ENCODE measurements at regions not wholly inside any gene's neighbourhood (a gene's known extent, or its start where the extent isn't known, plus 50 kb on each side); places are given as distances from the start of the nearest gene placed in this dataset.
"Not testable (repeated sequence)": the region's sequence is repeated elsewhere in the genome, so short reads cannot be mapped to it uniquely, and the experiment has no call there.

GRCh38 chr2:176573612-176574483, 304.6 kb downstream of the MTX2 start:
- Histone ChIP-seq H3K4me3 (ENCODE audit: low read depth, low read length) (no peak overlapping the region), H3K4me1 (ENCODE audit: control insufficient read depth, insufficient read depth, low read length) (peaks cover 4% of the 10 kb centered on the region), H3K36me3 (ENCODE audit: control insufficient read depth, insufficient read depth, low read length) (no peaks in the 10 kb centered on the region), H3K9me3 (ENCODE audit: control insufficient read depth, insufficient read depth, low read length) (no peaks in the 10 kb centered on the region), H3K27me3 (ENCODE audit: control insufficient read depth, insufficient read depth, low read length) (no peaks in the 10 kb centered on the region), H3K27ac (ENCODE audit: low read depth, low read length) (no peak overlapping the region)
- 78% methylated on average over 2 of the region's 4 CpGs for WGBS (ENCODE audit: insufficient coverage)
- DNase-seq (ENCODE audit: low read depth in 4 of 6, low spot score in 6 of 6): no peak

GRCh38 chr2:176574484-176575236, 305.4 kb downstream of the MTX2 start:
- Histone ChIP-seq H3K27ac (ENCODE audit: low read depth, low read length) (no peak overlapping the region), H3K27me3 (ENCODE audit: control insufficient read depth, insufficient read depth, low read length) (no peaks in the 10 kb centered on the region), H3K36me3 (ENCODE audit: control insufficient read depth, insufficient read depth, low read length) (no peaks in the 10 kb centered on the region), H3K4me1 (ENCODE audit: control insufficient read depth, insufficient read depth, low read length) (peaks cover 4% of the 10 kb centered on the region), H3K4me3 (ENCODE audit: low read depth, low read length) (no peak overlapping the region), H3K9me3 (ENCODE audit: control insufficient read depth, insufficient read depth, low read length) (no peaks in the 10 kb centered on the region)
- peak in 3 of 6 donors; percentile 44 to 87 (median 47) for DNase-seq (ENCODE audit: low read depth in 4 of 6, low spot score in 6 of 6)
- WGBS (ENCODE audit: insufficient coverage): 19% methylated on average over 4 of the region's 9 CpGs

- Histone ChIP-seq H3K9me3 (ENCODE audit: control insufficient read depth, insufficient read depth, low read length) (no peaks in the 10 kb centered on the region), H3K4me3 (ENCODE audit: low read depth, low read length) (no peak overlapping the region), H3K36me3 (ENCODE audit: control insufficient read depth, insufficient read depth, low read length) (no peaks in the 10 kb centered on the region), H3K4me1 (ENCODE audit: control insufficient read depth, insufficient read depth, low read length) (peaks cover 4% of the 10 kb centered on the region), H3K27ac (ENCODE audit: low read depth, low read length) (no peak overlapping the region), H3K27me3 (ENCODE audit: control insufficient read depth, insufficient read depth, low read length) (no peaks in the 10 kb centered on the region)
- DNase-seq (ENCODE audit: low read depth in 4 of 6, low spot score in 6 of 6): no peak
- 67% methylated on average over 1 of the region's 6 CpGs for WGBS (ENCODE audit: insufficient coverage)
These were observed 306.0 kb downstream of the MTX2 start for GRCh38 chr2:176575237-176575744.

GRCh38 chr2:176577054-176577453, 307.8 kb downstream of the MTX2 start:
- Histone ChIP-seq H3K4me3 (ENCODE audit: low read depth, low read length) (no peak overlapping the region), H3K36me3 (ENCODE audit: control insufficient read depth, insufficient read depth, low read length) (no peaks in the 10 kb centered on the region), H3K4me1 (ENCODE audit: control insufficient read depth, insufficient read depth, low read length) (peaks cover 4% of the 10 kb centered on the region), H3K9me3 (ENCODE audit: control insufficient read depth, insufficient read depth, low read length) (no peaks in the 10 kb centered on the region), H3K27ac (ENCODE audit: low read depth, low read length) (no peak overlapping the region), H3K27me3 (ENCODE audit: control insufficient read depth, insufficient read depth, low read length) (no peaks in the 10 kb centered on the region)
- no CpG with 5 or more reads among the region's 1 CpG for WGBS (ENCODE audit: insufficient coverage)
- DNase-seq (ENCODE audit: low read depth in 4 of 6, low spot score in 6 of 6): no peak

GRCh38 chr2:176578292-176578691, 309.1 kb downstream of the MTX2 start:
- not testable (repeated sequence) for H3K4me1 ChIP-seq (ENCODE audit: control insufficient read depth, insufficient read depth, low read length); H3K4me3 ChIP-seq (ENCODE audit: low read depth, low read length); H3K36me3 ChIP-seq (ENCODE audit: control insufficient read depth, insufficient read depth, low read length); H3K27ac ChIP-seq (ENCODE audit: low read depth, low read length); DNase-seq (ENCODE audit: low read depth in 4 of 6, low spot score in 6 of 6); H3K9me3 ChIP-seq (ENCODE audit: control insufficient read depth, insufficient read depth, low read length); H3K27me3 ChIP-seq (ENCODE audit: control insufficient read depth, insufficient read depth, low read length)
- WGBS (ENCODE audit: insufficient coverage): no CpG with 5 or more reads among the region's 4 CpGs

- Histone ChIP-seq H3K36me3 (ENCODE audit: control insufficient read depth, insufficient read depth, low read length) (no peaks in the 10 kb centered on the region), H3K4me3 (ENCODE audit: low read depth, low read length) (no peak overlapping the region), H3K9me3 (ENCODE audit: control insufficient read depth, insufficient read depth, low read length) (no peaks in the 10 kb centered on the region), H3K27me3 (ENCODE audit: control insufficient read depth, insufficient read depth, low read length) (no peaks in the 10 kb centered on the region), H3K4me1 (ENCODE audit: control insufficient read depth, insufficient read depth, low read length) (peaks cover 4% of the 10 kb centered on the region), H3K27ac (ENCODE audit: low read depth, low read length) (no peak overlapping the region)
- 94% methylated on average over 2 of the region's 6 CpGs for WGBS (ENCODE audit: insufficient coverage)
- no peak for DNase-seq (ENCODE audit: low read depth in 4 of 6, low spot score in 6 of 6)
These were observed 310.4 kb downstream of the MTX2 start for GRCh38 chr2:176579608-176580007.

GRCh38 chr2:176581557-176582165, 312.4 kb downstream of the MTX2 start:
- no peak overlapping the region for H3K27ac ChIP-seq (ENCODE audit: low read depth, low read length)
- no peak overlapping the region for H3K4me3 ChIP-seq (ENCODE audit: low read depth, low read length)
- H3K9me3 ChIP-seq (ENCODE audit: control insufficient read depth, insufficient read depth, low read length): no peaks in the 10 kb centered on the region
- DNase-seq (ENCODE audit: low read depth in 4 of 6, low spot score in 6 of 6): no peak
- no peaks in the 10 kb centered on the region for H3K36me3 ChIP-seq (ENCODE audit: control insufficient read depth, insufficient read depth, low read length)
- no CpG with 5 or more reads among the region's 4 CpGs for WGBS (ENCODE audit: insufficient coverage)
- no peaks in the 10 kb centered on the region for H3K27me3 ChIP-seq (ENCODE audit: control insufficient read depth, insufficient read depth, low read length)
- H3K4me1 ChIP-seq (ENCODE audit: control insufficient read depth, insufficient read depth, low read length): no peaks in the 10 kb centered on the region

- Histone ChIP-seq H3K36me3 (ENCODE audit: control insufficient read depth, insufficient read depth, low read length) (no peaks in the 10 kb centered on the region), H3K9me3 (ENCODE audit: control insufficient read depth, insufficient read depth, low read length) (no peaks in the 10 kb centered on the region), H3K27ac (ENCODE audit: low read depth, low read length) (no peak overlapping the region), H3K27me3 (ENCODE audit: control insufficient read depth, insufficient read depth, low read length) (no peaks in the 10 kb centered on the region), H3K4me3 (ENCODE audit: low read depth, low read length) (no peak overlapping the region), H3K4me1 (ENCODE audit: control insufficient read depth, insufficient read depth, low read length) (no peaks in the 10 kb centered on the region)
- WGBS (ENCODE audit: insufficient coverage): 33% methylated on average over 1 of the region's 2 CpGs
- DNase-seq (ENCODE audit: low read depth in 4 of 6, low spot score in 6 of 6): peak in 2 of 6 donors; percentile 40 to 63
These were observed 312.9 kb downstream of the MTX2 start for GRCh38 chr2:176582176-176582575.

GRCh38 chr2:176582990-176583481, 313.8 kb downstream of the MTX2 start:
- no peaks in the 10 kb centered on the region for H3K4me1 ChIP-seq (ENCODE audit: control insufficient read depth, insufficient read depth, low read length)

More at GRCh38 chr2:176582990-176583481, 313.8 kb downstream of the MTX2 start:
- DNase-seq (ENCODE audit: low read depth in 4 of 6, low spot score in 6 of 6): no peak
- no peak overlapping the region for H3K4me3 ChIP-seq (ENCODE audit: low read depth, low read length)
- no peaks in the 10 kb centered on the region for H3K9me3 ChIP-seq (ENCODE audit: control insufficient read depth, insufficient read depth, low read length)
- no peaks in the 10 kb centered on the region for H3K36me3 ChIP-seq (ENCODE audit: control insufficient read depth, insufficient read depth, low read length)
- 100% methylated on average over 1 of the region's 2 CpGs for WGBS (ENCODE audit: insufficient coverage)
- H3K27me3 ChIP-seq (ENCODE audit: control insufficient read depth, insufficient read depth, low read length): no peaks in the 10 kb centered on the region
- no peak overlapping the region for H3K27ac ChIP-seq (ENCODE audit: low read depth, low read length)
